Right renal pelvis (tissue), 4 donors: ENCODE measurements at regions not wholly inside any gene's neighbourhood (a gene's known extent, or its start where the extent isn't known, plus 50 kb on each side); places are given as distances from the start of the nearest gene placed in this dataset.
"Not testable (repeated sequence)": the region's sequence is repeated elsewhere in the genome, so short reads cannot be mapped to it uniquely, and the experiment has no call there.

Experiments used
- DNase-seq, 4 donors: peaks; one replicate each; pipeline ENCODE4 v3.0.0-alpha.2; 2013; ENCODE audit warnings: low read depth in 4 of 4, low spot score in 3 of 4, missing footprints in 1 of 4

DNA sequence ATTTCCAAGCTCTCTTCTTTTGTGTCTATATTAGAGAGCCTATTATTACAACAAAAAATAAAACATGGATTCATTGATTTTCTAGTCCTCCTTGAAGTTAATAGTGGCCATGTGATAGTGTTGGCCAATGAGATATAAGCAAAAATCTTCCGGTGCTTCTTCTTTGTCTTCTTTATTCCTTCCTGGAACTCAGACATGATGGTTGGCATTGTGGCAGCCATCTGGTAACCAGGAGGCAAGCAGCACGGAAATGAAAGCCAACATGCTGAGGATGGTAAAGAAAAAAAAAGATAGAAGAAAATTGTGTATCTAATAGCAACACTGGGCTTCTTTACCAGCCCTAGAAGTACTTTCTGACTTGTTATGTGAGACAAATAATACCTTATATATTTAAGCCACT lies 50.8 kb upstream of the SEL1L start:
- DNase-seq: no peak

DNA sequence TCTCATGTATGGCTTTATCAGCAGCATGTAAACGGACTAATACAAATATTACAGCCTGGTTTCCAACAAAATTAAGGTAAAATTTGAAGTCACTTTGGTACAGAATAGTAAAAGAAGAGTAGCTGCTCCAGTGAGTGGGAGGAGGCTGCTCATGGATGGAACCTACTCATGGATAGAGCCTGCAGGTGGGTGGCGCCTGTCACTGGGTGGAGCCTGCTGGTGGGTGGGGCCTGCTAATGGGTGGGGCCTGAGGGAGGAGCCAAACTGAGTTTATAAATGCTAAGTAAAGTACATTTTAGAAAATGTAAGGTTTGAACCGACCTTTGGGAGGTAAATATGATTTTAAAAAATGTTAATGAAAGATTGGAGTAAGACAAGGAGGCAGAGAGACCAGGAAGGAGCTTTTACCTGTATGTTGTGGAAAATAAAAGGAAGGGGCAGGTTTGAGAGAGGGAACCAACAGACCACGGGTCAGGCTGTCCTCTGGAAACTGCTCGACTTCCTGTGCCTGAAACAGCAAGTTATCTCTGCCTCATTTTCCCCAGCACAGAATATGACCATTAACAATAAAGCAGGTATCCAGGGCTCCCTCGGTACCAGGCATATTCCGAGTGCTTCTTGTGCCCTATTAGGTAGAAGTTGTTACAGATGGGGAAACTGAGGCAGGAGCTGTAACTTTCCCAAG lies 55.9 kb upstream of the SEL1L start:
- no peak for DNase-seq

- no peak for DNase-seq
Observed at GRCh38 chr14:81591266-81591665, 57.6 kb upstream of the SEL1L start.

- no peak for DNase-seq
Observed at GRCh38 chr14:81594012-81594411, 60.4 kb upstream of the SEL1L start.

DNA sequence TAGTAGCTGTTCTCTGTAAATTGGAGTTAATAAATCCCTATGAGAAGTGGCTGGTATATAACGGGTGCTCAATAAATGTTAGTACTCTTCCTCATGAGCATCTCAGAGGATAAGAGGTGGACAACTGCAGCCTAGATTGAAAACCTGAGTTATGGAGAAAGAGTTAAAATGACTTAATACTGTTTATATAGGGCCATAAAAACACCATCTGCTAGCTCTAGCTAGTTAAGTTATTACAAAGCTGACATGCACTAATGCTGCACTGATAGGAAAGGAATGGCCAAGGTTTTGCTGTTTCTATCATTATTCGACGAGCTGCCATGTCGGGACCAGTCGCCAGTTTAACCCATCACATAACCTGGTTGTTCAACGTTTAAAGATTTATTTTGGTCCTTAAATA lies 72.0 kb upstream of the SEL1L start:
- DNase-seq: no peak

- DNase-seq: no peak
Observed at GRCh38 chr14:81613341-81614045, 79.8 kb upstream of the SEL1L start.

GRCh38 chr14:81614302-81614701 lies 80.6 kb upstream of the SEL1L start:
- DNase-seq: not testable (repeated sequence)

DNA sequence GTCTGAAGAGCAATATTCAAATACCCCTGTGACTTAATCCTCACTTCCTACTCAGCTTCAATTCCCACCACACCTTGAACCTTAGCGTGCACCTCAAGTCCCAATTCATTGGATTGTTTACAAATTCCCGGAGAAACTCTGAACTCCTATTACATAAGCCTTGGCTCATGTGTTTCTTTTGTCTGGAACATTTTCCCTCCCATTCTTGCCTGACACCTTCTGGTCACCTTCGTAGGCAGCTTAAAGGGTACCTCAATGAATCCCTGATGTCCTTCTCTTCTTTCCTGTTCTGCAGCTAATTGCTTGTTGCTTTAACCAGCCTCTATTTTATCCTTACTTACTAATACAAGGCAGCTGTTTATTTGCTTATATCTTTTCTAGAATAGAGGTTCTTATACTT lies 85.0 kb upstream of the SEL1L start:
- no peak for DNase-seq

DNA sequence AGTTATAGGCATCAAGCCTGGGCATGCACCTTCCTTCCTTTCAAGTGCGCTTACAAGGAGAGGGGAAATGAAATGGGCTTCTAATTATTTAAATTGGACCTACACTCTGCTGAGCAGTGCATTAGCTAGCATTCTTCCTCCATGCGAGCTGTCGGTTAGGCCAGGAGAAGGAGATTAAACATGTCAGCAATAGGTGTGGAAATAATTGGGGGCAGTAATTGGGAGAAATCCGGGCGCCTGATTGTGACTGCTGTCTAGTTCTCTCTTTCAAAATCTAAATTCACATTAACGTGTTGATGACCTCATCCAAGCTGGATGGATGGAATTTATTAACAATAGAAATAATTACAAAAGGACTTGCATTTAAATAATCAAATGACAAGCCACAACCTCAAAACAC lies 86.2 kb upstream of the SEL1L start:
- no peak for DNase-seq

DNA sequence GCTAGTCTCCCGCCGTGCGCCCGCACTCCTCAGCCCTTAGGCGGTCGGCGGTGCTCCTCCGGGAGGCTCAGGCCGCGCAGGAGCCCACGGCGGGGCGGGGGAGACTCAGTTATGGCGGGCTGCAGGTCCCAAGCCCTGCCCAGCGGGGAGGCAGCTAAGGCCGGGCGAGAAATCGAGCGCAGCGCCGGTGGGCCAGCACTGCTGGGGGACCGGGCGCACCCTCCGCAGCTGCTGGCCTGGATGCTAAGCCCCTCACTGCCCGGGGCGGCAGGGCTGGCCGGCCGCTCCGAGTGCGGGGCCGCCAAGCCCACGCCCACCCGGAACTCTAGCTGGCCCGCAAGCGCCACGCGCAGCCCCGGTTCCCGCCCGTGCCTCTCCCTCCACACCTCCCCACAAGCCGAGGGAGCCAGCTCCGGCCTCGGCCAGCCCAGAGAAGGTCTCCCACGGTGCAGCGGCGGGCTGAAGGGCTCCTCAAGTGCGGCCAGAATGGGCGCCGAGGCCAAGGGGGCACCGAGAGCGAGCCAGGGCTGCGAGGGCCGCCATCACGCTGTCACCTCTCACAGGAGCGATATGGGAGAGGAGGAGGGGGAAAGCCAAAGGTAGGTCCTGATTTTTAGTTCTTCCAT lies 90.2 kb upstream of the SEL1L start:
- DNase-seq: not testable (repeated sequence)

GRCh38 chr14:81625343-81625742 lies 91.7 kb upstream of the SEL1L start:
- peak; percentile 18 to 24 (median 22) for DNase-seq

DNA sequence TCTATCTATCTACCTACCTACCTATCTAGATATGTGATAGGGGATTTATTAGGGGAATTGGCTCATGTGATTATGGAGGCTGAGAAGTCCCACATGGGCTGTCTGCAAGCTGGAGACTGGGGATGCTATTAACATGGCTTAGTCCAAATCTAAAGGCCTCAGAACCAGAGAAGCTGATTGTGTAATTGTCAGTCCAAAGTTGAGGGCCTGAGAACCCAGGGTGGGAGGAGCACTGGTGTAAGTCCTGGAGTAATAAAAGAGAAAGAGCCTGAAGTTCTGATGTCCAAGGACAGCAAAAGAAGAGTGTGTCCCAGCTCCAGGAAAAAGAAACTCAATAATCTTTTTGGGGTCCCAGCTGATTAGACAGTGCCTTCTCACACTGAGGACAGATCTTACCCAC lies 98.5 kb upstream of the SEL1L start:
- DNase-seq: no peak

GRCh38 chr14:81633496-81633895 lies 99.8 kb upstream of the SEL1L start:
- DNase-seq: no peak

DNA sequence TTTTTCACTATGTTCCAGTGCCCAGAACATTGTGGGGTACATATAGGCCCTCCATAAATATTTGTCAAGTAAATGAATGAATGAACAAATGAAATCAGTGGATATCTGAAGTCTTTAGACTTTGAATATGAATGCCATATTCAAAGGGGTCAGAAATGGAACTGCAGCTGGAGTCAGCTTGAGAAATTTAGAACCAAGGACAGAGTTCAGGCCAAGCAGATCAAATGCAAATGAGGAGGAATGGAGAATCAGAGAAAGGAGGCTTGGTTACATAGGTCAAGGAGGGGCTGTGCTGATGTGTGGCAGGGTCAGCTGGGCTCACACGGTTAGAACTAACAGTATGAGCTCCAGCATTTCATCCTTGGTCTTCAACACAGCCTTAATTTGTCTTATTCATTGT lies 104.0 kb upstream of the SEL1L start:
- no peak for DNase-seq

DNA sequence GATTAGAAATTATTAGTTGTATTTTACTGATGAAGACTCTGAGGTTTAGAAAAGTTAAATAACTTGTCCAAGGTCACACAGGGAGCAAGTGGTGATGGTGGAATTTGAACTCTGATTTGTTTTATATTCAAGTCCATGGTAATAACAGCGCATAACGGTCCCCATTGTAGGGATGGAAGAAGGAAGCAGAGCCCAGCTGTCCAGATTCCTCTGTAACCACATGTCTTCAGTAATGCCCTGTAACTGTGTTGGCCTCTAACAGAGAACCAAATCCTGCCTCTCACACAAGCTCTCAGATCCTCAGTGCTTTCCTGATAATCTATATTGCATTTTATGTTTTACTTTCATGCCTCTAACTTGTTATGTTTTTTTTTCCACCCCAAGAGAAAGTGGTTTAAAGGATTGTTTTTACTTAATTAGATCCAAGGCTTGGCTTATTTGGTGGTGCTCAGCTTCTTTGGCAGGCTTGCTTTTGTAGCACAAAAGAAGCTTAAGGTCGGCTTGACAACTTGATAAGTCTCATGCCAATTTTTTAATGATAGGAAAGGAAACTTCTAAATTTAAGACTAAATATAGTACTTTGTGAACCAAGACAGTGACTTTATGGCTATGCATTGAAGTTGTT lies 105.1 kb upstream of the SEL1L start:
- no peak for DNase-seq

DNA sequence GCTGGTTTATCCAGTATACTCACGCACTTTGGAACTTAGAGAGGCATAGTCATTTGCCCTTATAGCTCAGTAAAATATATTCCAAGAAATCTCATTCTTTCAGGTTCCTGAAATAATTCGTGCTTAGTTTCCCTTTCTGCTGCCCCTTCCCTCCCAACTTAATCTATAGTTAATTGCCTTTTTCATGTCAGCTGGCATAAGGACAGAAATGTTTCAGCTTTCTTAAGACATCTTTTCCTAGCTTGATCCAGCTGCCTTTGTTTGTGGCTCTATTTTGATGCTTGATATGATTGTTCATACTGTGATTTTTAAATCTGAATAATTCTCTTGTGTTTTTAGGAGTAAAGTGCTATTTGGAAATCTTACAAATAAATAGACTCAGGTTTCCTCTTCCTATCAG lies 120.0 kb upstream of the SEL1L start:
- no peak for DNase-seq

- no peak for DNase-seq
Observed at GRCh38 chr14:81655423-81656314, 122.0 kb upstream of the SEL1L start.

DNA sequence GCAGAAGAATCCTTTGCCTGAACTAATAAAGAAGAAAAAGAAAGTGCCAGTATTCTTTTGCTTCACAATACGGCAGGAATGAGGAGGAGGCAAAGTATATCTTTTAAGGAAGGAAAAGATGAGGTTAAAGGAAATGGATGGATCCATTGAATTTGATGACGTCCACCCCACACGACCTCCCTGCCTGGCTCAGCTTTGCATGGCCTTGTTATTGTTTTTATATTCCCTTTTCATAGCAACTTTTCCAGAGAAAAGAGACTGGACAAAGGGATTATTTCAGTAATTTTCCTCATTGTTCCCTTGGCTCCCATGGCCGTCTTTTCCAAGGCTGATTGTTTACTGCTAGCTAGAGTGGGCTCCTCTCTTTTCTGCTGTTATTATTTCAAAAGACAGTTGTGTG lies 123.2 kb upstream of the SEL1L start:
- no peak for DNase-seq

DNA sequence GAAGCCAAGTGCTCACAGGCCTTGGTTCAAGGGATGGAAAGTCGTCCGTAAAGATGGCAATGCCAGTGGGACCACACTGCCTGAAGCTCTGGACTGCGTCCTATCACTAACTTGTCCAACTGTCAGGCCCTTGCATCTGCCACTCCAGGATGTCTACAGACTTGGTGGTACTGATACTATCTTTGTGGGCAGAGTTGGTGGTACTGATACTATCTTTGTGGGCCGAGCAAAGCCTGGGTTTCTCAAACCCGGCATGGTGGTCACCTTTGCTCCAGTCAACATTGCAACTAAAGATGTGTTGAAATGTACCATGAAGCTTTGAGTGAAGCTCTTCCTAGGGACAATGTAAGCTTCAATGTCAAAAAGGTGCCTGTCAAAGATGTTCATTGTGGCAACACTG lies 128.4 kb upstream of the SEL1L start:
- no peak for DNase-seq

DNA sequence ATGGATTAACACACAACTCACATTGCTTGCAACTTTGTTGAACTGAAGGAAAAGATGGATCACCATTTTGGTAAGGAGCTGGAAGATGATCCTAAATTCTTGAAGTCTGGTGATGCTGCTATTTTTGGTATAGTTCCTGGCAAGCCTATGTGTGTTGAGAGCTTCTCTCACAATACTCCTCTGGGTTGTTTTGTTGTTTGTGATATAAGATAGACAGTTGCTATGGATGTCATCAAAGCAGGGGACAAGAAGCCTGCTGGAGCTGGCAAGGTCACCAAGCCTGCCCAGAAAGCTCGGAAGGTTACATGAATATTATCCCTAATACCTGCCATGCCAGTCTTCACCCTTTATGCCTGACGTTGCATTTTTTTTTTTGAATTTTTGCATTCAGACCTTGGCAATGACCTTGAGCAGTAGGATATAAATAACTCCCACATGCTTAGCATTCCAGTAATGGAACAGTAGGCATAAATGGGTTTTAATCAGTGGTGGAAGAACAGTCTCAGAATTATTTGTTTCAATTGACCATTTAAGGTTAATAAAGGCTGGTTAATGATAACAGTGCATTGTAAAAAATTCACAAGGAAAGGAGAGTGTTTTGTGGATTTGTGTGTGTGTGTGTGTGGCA lies 129.0 kb upstream of the SEL1L start:
- DNase-seq: no peak
